Uterus (tissue), 3 donors: ENCODE measurements at regions not wholly inside any gene's neighbourhood (a gene's known extent, or its start where the extent isn't known, plus 50 kb on each side); places are given as distances from the start of the nearest gene placed in this dataset.
A peak's percentile ranks its signal among the peaks of the same experiment; 100 is the strongest.

Experiments
- DNase-seq, 2 donors: peaks; one replicate each; pipeline ENCODE4 v3.0.0-alpha.2; 2019 to 2020
- H3K27ac ChIP-seq, 2 donors: fragments of 200-600 bp; sonication (generic); 1 replicate in 1 of 2; 2 replicates in 1 of 2; pipeline ENCODE4 v1.5.1; 2016 to 2018
- H3K27me3 ChIP-seq, 2 donors: fragments of 200-600 bp; sonication (generic); one replicate each; pipeline ENCODE4 v1.5.1; 2018 to 2019; ENCODE audit warnings: control low read depth in 1 of 2
- H3K36me3 ChIP-seq, 2 donors: fragments of 200-600 bp; sonication (generic); one replicate each; pipeline ENCODE4 v1.5.1; 2019; ENCODE audit warnings: control low read depth in 1 of 2
- H3K4me1 ChIP-seq, 2 donors: fragments of 200-600 bp; sonication (generic); one replicate each; pipeline ENCODE4 v1.5.1; 2018 to 2019; ENCODE audit warnings: control low read depth in 1 of 2
- H3K4me3 ChIP-seq, 2 donors: fragments of 200-600 bp; sonication (generic); 1 replicate in 1 of 2; 2 replicates in 1 of 2; pipeline ENCODE4 v1.5.1; 2018 to 2019; ENCODE audit warnings: mild to moderate bottlenecking in 1 of 2
- H3K9me3 ChIP-seq, 2 donors: fragments of 200-600 bp; sonication (generic); one replicate each; pipeline ENCODE4 v1.5.1; 2019; ENCODE audit warnings: control low read depth in 1 of 2
- POLR2A ChIP-seq, 2 donors: fragments of 450-650 bp; IDR thresholded peaks; one replicate each; pipeline ENCODE4 v1.6.1; 2016; ENCODE audit warnings: antibody characterized with exemption in 2 of 2, mild to moderate bottlenecking in 1 of 2, moderate library complexity in 1 of 2
- intact Hi-C: fragments of 100-400 bp; cut with DNase I; formaldehyde crosslinking; loops from one replicate; pipeline ENCODE4 v1.15.1; 2023; ENCODE audit warnings: low total_unique reads
- TF ChIP-seq, protein P1 (sequence below), 4 experiments: fragments of 200-600 bp in 2 of 4; fragments of 450-650 bp in 2 of 4; sonication (generic) in 2 of 4; IDR thresholded peaks; one replicate each; pipeline ENCODE4 v1.5.1; 2016 to 2019; ENCODE audit warnings: antibody characterized with exemption in 4 of 4, mild to moderate bottlenecking in 2 of 4, moderate library complexity in 1 of 4
- donor health status: DM: yes; HTN: yes; CAD: no.

GRCh38 chr1:218165701-218166114 lies 119.4 kb upstream of the RRP15 start:
- intact Hi-C loops: no loop called here
- no peaks in the 10 kb centered on the region for H3K4me1 ChIP-seq
- DNase-seq: no peak
- H3K36me3 ChIP-seq: no peaks in the 10 kb centered on the region
- peak overlapping the region in 1 of 2 donors; percentile 29 for H3K4me3 ChIP-seq
- peaks cover 0 to 86% of the 10 kb centered on the region in 2 donors for H3K27me3 ChIP-seq
- no peaks in the 10 kb centered on the region for H3K9me3 ChIP-seq
- H3K27ac ChIP-seq: no peak overlapping the region
- no peak for TF ChIP-seq POLR2A (IDR thresholded peaks at IDR 0.05)

DNA sequence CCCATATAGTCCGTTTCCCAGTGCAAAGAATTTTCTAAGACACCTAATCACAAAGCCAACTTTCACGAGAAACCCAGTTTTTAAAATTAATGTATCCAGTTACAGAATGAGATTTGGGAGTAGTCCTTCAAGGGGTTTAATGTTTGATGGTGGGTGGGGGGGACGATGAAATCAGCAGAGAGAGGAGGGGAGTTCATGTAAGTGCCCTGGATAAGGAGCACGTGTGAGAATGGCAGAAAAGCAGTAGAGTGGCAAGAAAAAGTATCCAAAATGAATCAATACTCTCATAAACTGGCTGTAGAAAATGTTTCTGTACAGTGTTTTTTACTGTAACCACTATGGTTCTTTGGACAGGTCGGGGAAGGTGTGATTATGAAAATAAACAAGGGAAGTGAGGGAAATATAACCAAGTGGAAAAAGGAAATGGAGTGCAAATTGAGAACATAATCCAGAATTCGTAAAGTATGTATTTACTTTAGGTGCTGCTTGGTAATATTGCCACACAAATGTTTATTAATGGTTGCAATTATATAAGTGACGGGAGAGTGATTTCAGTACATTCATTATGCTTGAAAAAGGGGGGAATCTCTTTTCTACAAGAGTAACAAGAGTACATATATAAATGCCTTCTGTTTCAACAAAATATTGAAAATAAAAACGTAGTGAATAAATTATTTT lies 118.7 kb upstream of the RRP15 start:
- Histone ChIP-seq H3K4me3 (no peak overlapping the region), H3K4me1 (no peaks in the 10 kb centered on the region), H3K36me3 (no peaks in the 10 kb centered on the region), H3K27ac (no peak overlapping the region), H3K9me3 (no peaks in the 10 kb centered on the region), H3K27me3 (peaks cover 0 to 86% of the 10 kb centered on the region in 2 donors)
- intact Hi-C loops: no loop called here
- no peak for TF ChIP-seq POLR2A (IDR thresholded peaks at IDR 0.05)
- TF ChIP-seq, protein P1, sequence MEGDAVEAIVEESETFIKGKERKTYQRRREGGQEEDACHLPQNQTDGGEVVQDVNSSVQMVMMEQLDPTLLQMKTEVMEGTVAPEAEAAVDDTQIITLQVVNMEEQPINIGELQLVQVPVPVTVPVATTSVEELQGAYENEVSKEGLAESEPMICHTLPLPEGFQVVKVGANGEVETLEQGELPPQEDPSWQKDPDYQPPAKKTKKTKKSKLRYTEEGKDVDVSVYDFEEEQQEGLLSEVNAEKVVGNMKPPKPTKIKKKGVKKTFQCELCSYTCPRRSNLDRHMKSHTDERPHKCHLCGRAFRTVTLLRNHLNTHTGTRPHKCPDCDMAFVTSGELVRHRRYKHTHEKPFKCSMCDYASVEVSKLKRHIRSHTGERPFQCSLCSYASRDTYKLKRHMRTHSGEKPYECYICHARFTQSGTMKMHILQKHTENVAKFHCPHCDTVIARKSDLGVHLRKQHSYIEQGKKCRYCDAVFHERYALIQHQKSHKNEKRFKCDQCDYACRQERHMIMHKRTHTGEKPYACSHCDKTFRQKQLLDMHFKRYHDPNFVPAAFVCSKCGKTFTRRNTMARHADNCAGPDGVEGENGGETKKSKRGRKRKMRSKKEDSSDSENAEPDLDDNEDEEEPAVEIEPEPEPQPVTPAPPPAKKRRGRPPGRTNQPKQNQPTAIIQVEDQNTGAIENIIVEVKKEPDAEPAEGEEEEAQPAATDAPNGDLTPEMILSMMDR (IDR thresholded peaks at IDR 0.05): no peak
- DNase-seq: no peak

DNA sequence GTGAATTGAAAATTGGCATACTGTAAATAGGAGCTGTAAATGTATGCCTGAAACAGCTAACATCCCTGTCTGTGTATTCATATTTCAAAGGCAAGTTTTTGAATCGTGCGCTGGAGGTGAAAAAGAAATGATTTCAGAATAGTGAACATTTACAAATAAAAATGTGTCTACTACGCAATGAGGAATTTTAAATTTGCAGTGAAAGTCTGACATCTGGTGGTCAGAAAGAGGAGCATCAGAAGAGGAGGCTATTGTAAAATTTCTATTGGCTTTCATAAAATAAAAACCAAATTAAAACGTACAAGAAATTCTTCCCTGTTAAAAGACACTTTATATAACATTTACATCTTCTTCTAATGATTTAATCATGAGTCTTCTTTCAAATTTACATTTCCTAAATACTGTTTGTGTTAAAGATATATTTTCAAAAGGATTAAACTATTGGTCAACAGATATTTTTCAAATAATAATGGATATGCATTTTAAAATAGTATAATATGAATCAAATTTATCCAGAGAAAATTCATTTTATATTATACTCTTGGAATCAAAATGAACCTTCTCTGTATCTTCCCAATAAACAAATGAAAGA lies 113.7 kb upstream of the RRP15 start:
- Histone ChIP-seq H3K36me3 (no peaks in the 10 kb centered on the region), H3K9me3 (no peaks in the 10 kb centered on the region), H3K4me1 (no peaks in the 10 kb centered on the region), H3K4me3 (no peak overlapping the region), H3K27ac (no peak overlapping the region), H3K27me3 (peaks cover 0 to 50% of the 10 kb centered on the region in 2 donors)
- TF ChIP-seq, protein P1 (IDR thresholded peaks at IDR 0.05): peak; percentile 31 to 57 (median 42)
- TF ChIP-seq POLR2A (IDR thresholded peaks at IDR 0.05): no peak
- DNase-seq: no peak
- intact Hi-C loops: no loop called here

DNA sequence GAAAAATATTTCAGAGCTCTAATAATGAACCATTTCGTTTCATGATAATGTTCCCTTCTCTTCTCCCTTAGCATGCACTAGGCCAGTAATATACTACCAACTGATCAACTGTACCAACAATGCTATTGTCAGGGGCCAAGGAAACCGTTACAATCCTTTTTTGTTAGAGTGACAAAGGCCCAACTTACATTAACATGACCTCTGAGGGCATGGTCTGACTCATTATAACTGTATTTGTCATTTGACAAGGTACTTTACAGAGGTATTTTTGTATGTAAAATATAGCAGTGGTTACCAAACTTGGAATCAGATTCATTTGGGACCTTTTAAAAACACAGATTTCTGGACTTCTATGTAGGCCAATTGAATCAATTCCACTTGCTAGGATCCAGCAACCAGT lies 102.6 kb upstream of the RRP15 start:
- Histone ChIP-seq H3K36me3 (no peaks in the 10 kb centered on the region), H3K4me1 (no peaks in the 10 kb centered on the region), H3K27ac (no peak overlapping the region), H3K9me3 (no peaks in the 10 kb centered on the region), H3K27me3 (no peaks in the 10 kb centered on the region), H3K4me3 (no peak overlapping the region)
- no peak for DNase-seq
- intact Hi-C loops: no loop called here
- TF ChIP-seq POLR2A (IDR thresholded peaks at IDR 0.05): no peak
- TF ChIP-seq, protein P1 (IDR thresholded peaks at IDR 0.05): no peak

GRCh38 chr1:218200979-218201378 lies 84.1 kb upstream of the RRP15 start:
- Histone ChIP-seq H3K4me1 (no peaks in the 10 kb centered on the region), H3K36me3 (no peaks in the 10 kb centered on the region), H3K27me3 (peaks cover 0 to 5% of the 10 kb centered on the region in 2 donors), H3K9me3 (no peaks in the 10 kb centered on the region), H3K4me3 (no peak overlapping the region), H3K27ac (no peak overlapping the region)
- no peak for TF ChIP-seq POLR2A (IDR thresholded peaks at IDR 0.05)
- TF ChIP-seq, protein P1 (IDR thresholded peaks at IDR 0.05): no peak
- intact Hi-C loops: no loop called here
- no peak for DNase-seq
